Fibroblast of lung (primary cell): ENCODE measurements at regions not wholly inside any gene's neighbourhood (a gene's known extent, or its start where the extent isn't known, plus 50 kb on each side); places are given as distances from the start of the nearest gene placed in this dataset.

Experiments
- DNase-seq, 2 donors: peaks; one replicate each; pipeline versions ENCODE4 v3.0.0 to v3.0.0-alpha.2; 2010; ENCODE audit warnings: low read depth in 2 of 2
- H2AFZ ChIP-seq: 2 replicates; pipeline ENCODE4 v1.5.1; 2012; ENCODE audit warnings: low read length, control low read depth, inconsistent platforms
- H3K27ac ChIP-seq: 2 replicates; pipeline ENCODE4 v1.5.1; 2011; ENCODE audit warnings: low read length, control low read depth; ENCODE audit not compliant: insufficient read depth
- H3K27me3 ChIP-seq: 2 replicates; pipeline ENCODE4 v1.5.1; 2011; ENCODE audit warnings: mild to moderate bottlenecking, low read length; ENCODE audit not compliant: control insufficient read depth, insufficient read depth
- H3K36me3 ChIP-seq: 2 replicates; pipeline ENCODE4 v1.5.1; 2011; ENCODE audit warnings: low read length; ENCODE audit not compliant: control insufficient read depth, insufficient read depth
- H3K4me1 ChIP-seq: 2 replicates; pipeline ENCODE4 v1.5.1; 2011; ENCODE audit warnings: low read length; ENCODE audit not compliant: control insufficient read depth, insufficient read depth; ENCODE audit errors: extremely low read depth
- H3K4me2 ChIP-seq: 2 replicates; pipeline ENCODE4 v1.5.1; 2011; ENCODE audit warnings: low read length, control low read depth; ENCODE audit not compliant: insufficient read depth; ENCODE audit errors: extremely low read depth
- H3K4me3 ChIP-seq, 4 experiments: fragments of 200-600 bp in 1 of 4; sonication (generic) in 1 of 4; replicated peaks in 1 of 4; 2 replicates each; pipeline ENCODE4 v1.5.1; 2011 to 2016; ENCODE audit warnings: low read length in 4 of 4, low read depth in 3 of 4, mild to moderate bottlenecking in 3 of 4, control low read depth in 2 of 4, inconsistent platforms in 1 of 4, mixed read lengths in 1 of 4; ENCODE audit not compliant: insufficient read depth in 1 of 4; ENCODE audit errors: control extremely low read depth in 1 of 4
- H3K79me2 ChIP-seq: 2 replicates; pipeline ENCODE4 v1.5.1; 2012; ENCODE audit warnings: mild to moderate bottlenecking, low read length, inconsistent platforms; ENCODE audit not compliant: control insufficient read depth, insufficient read depth
- H3K9ac ChIP-seq: 2 replicates; pipeline ENCODE4 v1.5.1; 2011; ENCODE audit warnings: mild to moderate bottlenecking, low read length, control low read depth; ENCODE audit not compliant: insufficient read depth
- H3K9me3 ChIP-seq: 2 replicates; pipeline ENCODE4 v1.5.1; 2012; ENCODE audit warnings: low read depth, low read length; ENCODE audit not compliant: control insufficient read depth, insufficient read depth
- H4K20me1 ChIP-seq: 2 replicates; pipeline ENCODE4 v1.5.1; 2011; ENCODE audit warnings: low read length; ENCODE audit not compliant: control insufficient read depth, insufficient read depth; ENCODE audit errors: extremely low read depth
- EZH2 ChIP-seq: IDR thresholded peaks from 2 replicates; pipeline ENCODE4 v1.5.1; 2012; ENCODE audit warnings: low read length, control low read depth, mild to moderate bottlenecking; ENCODE audit errors: missing control alignments
- TF ChIP-seq, protein P1 (sequence below), 2 donors: IDR thresholded peaks in 1 of 2; conservative IDR thresholded peaks in 1 of 2; 1 replicate in 1 of 2; 2 replicates in 1 of 2; pipeline ENCODE4 v1.5.1; 2011 to 2012; ENCODE audit warnings: low read length in 2 of 2, control low read depth in 1 of 2, inconsistent platforms in 1 of 2, low read depth in 1 of 2, mild to moderate bottlenecking in 1 of 2

DNA sequence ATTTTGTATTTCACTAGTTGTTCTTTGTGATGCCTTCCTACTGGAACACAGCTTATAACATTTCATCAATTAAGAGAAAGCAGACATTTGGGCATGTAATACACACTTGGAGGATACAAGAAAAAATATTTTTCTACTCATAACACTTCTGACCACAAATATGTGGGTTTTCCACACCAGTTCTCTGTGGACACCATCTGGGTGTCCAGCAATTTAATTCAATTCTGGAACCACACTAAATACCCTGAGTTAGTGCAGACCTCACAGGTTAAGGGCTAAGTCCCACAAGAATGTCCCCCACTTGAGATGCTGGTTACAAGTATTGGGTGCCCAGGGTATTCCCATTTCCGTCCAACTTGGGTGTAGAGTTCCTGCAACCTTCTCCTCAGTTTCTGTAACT is 91.1 kb upstream of the SKOR2 start:
- DNase-seq = no peak
- Histone ChIP-seq H3K27me3 (no peaks in the 10 kb centered on the region), H3K79me2 (no peaks in the 10 kb centered on the region), H3K9me3 (no peaks in the 10 kb centered on the region), H3K4me2 (no peak overlapping the region), H2AFZ (no peak overlapping the region), H3K9ac (no peak overlapping the region), H4K20me1 (no peaks in the 10 kb centered on the region), H3K4me3 (no peak overlapping the region), H3K36me3 (no peaks in the 10 kb centered on the region), H3K4me1 (no peaks in the 10 kb centered on the region), H3K27ac (no peak overlapping the region)
- no peak for TF ChIP-seq EZH2
- TF ChIP-seq, protein P1, sequence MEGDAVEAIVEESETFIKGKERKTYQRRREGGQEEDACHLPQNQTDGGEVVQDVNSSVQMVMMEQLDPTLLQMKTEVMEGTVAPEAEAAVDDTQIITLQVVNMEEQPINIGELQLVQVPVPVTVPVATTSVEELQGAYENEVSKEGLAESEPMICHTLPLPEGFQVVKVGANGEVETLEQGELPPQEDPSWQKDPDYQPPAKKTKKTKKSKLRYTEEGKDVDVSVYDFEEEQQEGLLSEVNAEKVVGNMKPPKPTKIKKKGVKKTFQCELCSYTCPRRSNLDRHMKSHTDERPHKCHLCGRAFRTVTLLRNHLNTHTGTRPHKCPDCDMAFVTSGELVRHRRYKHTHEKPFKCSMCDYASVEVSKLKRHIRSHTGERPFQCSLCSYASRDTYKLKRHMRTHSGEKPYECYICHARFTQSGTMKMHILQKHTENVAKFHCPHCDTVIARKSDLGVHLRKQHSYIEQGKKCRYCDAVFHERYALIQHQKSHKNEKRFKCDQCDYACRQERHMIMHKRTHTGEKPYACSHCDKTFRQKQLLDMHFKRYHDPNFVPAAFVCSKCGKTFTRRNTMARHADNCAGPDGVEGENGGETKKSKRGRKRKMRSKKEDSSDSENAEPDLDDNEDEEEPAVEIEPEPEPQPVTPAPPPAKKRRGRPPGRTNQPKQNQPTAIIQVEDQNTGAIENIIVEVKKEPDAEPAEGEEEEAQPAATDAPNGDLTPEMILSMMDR (conservative IDR thresholded peaks at IDR 0.05 in 1 of 2, IDR thresholded peaks at IDR 0.05 in 1 of 2; ENCODE audit: low read depth in 1 of 2, low read length in 2 of 2) = no peak

GRCh38 chr18:47341678-47342077 is 90.2 kb upstream of the SKOR2 start:
- no peak overlapping the region for H3K27ac ChIP-seq
- H3K79me2 ChIP-seq = no peaks in the 10 kb centered on the region
- TF ChIP-seq EZH2 = no peak
- TF ChIP-seq, protein P1 (conservative IDR thresholded peaks at IDR 0.05 in 1 of 2, IDR thresholded peaks at IDR 0.05 in 1 of 2; ENCODE audit: low read depth in 1 of 2, low read length in 2 of 2) = no peak

GRCh38 chr18:47334966-47335365 is 83.5 kb upstream of the SKOR2 start:
- H3K79me2 ChIP-seq = no peaks in the 10 kb centered on the region
- DNase-seq = no peak
- H3K36me3 ChIP-seq = no peaks in the 10 kb centered on the region
- no peak overlapping the region for H3K4me2 ChIP-seq
- no peaks in the 10 kb centered on the region for H3K4me1 ChIP-seq
- H3K9ac ChIP-seq = no peak overlapping the region
- no peaks in the 10 kb centered on the region for H4K20me1 ChIP-seq
- no peak overlapping the region for H3K27ac ChIP-seq
- H3K27me3 ChIP-seq = no peaks in the 10 kb centered on the region
- no peak overlapping the region for H3K4me3 ChIP-seq
- TF ChIP-seq, protein P1 (conservative IDR thresholded peaks at IDR 0.05 in 1 of 2, IDR thresholded peaks at IDR 0.05 in 1 of 2; ENCODE audit: low read depth in 1 of 2, low read length in 2 of 2) = no peak
- TF ChIP-seq EZH2 = no peak
- no peaks in the 10 kb centered on the region for H3K9me3 ChIP-seq
- no peak overlapping the region for H2AFZ ChIP-seq

More at GRCh38 chr18:47341678-47342077, 90.2 kb upstream of the SKOR2 start:
- no peaks in the 10 kb centered on the region for H4K20me1 ChIP-seq
- no peak for DNase-seq
- no peak overlapping the region for H2AFZ ChIP-seq
- no peaks in the 10 kb centered on the region for H3K27me3 ChIP-seq
- no peaks in the 10 kb centered on the region for H3K36me3 ChIP-seq
- no peak overlapping the region for H3K4me3 ChIP-seq
- H3K9me3 ChIP-seq = no peaks in the 10 kb centered on the region
- no peak overlapping the region for H3K9ac ChIP-seq
- H3K4me2 ChIP-seq = no peak overlapping the region
- H3K4me1 ChIP-seq = no peaks in the 10 kb centered on the region
